PC-9 (cell line): ENCODE measurements at regions not wholly inside any gene's neighbourhood (a gene's known extent, or its start where the extent isn't known, plus 50 kb on each side); places are given as distances from the start of the nearest gene placed in this dataset.

Experiments used
- BruUV-seq: library from RNA; stranded (reverse); fragments of 400-500 nt; replicated peaks from 2 replicates; lab custom pipeline; 2021; lab: Mats Ljungman, UMichigan
- CTCF ChIA-PET: fragments of 300-600 bp; sonication (Branson Sonifier 250); formaldehyde crosslinking; loops from one replicate; lab custom pipeline; 2022; ENCODE audit warnings: antibody characterized with exemption; lab: Charles Lee
- POLR2A ChIA-PET: fragments of 300-600 bp; sonication (Branson Sonifier 250); formaldehyde crosslinking; loops from one replicate; lab custom pipeline; 2022; ENCODE audit warnings: antibody characterized with exemption; ENCODE audit not compliant: unreplicated experiment; lab: Charles Lee
- DNase-seq, 2 experiments: peaks; one replicate each; pipeline versions ENCODE4 v3.0.0 to v3.0.0-alpha.2; 2015 to 2022; ENCODE audit warnings: mixed read lengths in 1 of 2
- H2AFZ ChIP-seq: fragments of 200-600 bp; sonication (generic); 2 replicates; pipeline ENCODE4 v1.8.1; 2017; ENCODE audit warnings: antibody characterized with exemption
- H3F3A ChIP-seq: fragments of 200-600 bp; sonication (generic); 2 replicates; pipeline ENCODE4 v1.8.1; 2017; ENCODE audit warnings: antibody characterized with exemption, mild to moderate bottlenecking, low read depth; ENCODE audit not compliant: insufficient read depth
- H3K27ac ChIP-seq: fragments of 200-600 bp; sonication (generic); 2 replicates; pipeline ENCODE4 v1.6.1; 2016; ENCODE audit warnings: mixed run types
- H3K27me3 ChIP-seq: fragments of 200-600 bp; sonication (generic); 2 replicates; pipeline ENCODE4 v1.6.1; 2016; ENCODE audit warnings: low read depth, mixed run types; ENCODE audit not compliant: insufficient read depth
- H3K36me3 ChIP-seq: fragments of 200-600 bp; sonication (generic); 2 replicates; pipeline ENCODE4 v1.6.1; 2016; ENCODE audit warnings: low read depth, mixed run types
- H3K4me1 ChIP-seq: fragments of 200-600 bp; sonication (generic); replicated peaks from 2 replicates; pipeline ENCODE4 v1.6.1; 2016; ENCODE audit warnings: mixed run types; ENCODE audit not compliant: insufficient read depth
- H3K4me2 ChIP-seq: fragments of 200-600 bp; sonication (generic); 2 replicates; pipeline ENCODE4 v1.6.1; 2017; ENCODE audit warnings: mixed run types
- H3K4me3 ChIP-seq: fragments of 200-600 bp; sonication (generic); 2 replicates; pipeline ENCODE4 v1.6.1; 2016; ENCODE audit warnings: mixed run types
- H3K79me2 ChIP-seq: fragments of 200-600 bp; sonication (generic); 2 replicates; pipeline ENCODE4 v1.6.1; 2017; ENCODE audit warnings: low read depth, mixed run types
- H3K9me2 ChIP-seq: fragments of 200-600 bp; sonication (generic); 2 replicates; pipeline ENCODE4 v1.8.1; 2017; ENCODE audit warnings: mild to moderate bottlenecking; ENCODE audit not compliant: insufficient read depth
- H3K9me3 ChIP-seq: fragments of 200-600 bp; sonication (generic); 2 replicates; pipeline ENCODE4 v1.8.1; 2016; ENCODE audit warnings: low read depth; ENCODE audit not compliant: insufficient read depth
- H4K20me1 ChIP-seq: fragments of 200-600 bp; sonication (generic); 2 replicates; pipeline ENCODE4 v1.8.1; 2017; ENCODE audit not compliant: insufficient read depth
- CTCF ChIP-seq: fragments of 200-600 bp; sonication (generic); conservative IDR thresholded peaks from 2 replicates; pipeline ENCODE4 v1.6.1; 2017; ENCODE audit warnings: mixed run types, antibody characterized with exemption, mild to moderate bottlenecking, moderate library complexity
- EZH2 ChIP-seq: fragments of 200-600 bp; sonication (generic); IDR thresholded peaks from 2 replicates; pipeline ENCODE4 v1.8.0; 2017; ENCODE audit warnings: antibody characterized with exemption, low read depth
- intact Hi-C: fragments of 100-400 bp; cut with micrococcal nuclease; formaldehyde crosslinking; loops from one replicate; pipeline ENCODE4 v1.10.0; 2022; ENCODE audit not compliant: unreplicated experiment

GRCh38 chr12:97940629-97941028, 478.0 kb downstream of the RMST start:
- no peak for TF ChIP-seq CTCF
- TF ChIP-seq EZH2, result no peak
- H3K27me3 ChIP-seq, result no peaks in the 10 kb centered on the region
- H3K4me1 ChIP-seq, result no peaks in the 10 kb centered on the region
- H2AFZ ChIP-seq, result no peak overlapping the region
- ChIA-PET CTCF (no interaction called here), POLR2A (no interaction called here)
- no peaks in the 10 kb centered on the region for H3K36me3 ChIP-seq
- H3F3A ChIP-seq, result no peaks in the 10 kb centered on the region
- intact Hi-C loops, result no loop called here
- no peaks in the 10 kb centered on the region for H3K9me3 ChIP-seq
- no peak overlapping the region for H3K27ac ChIP-seq
- no TSS peak for BruUV-seq
- no peak for DNase-seq
- no peaks in the 10 kb centered on the region for H3K9me2 ChIP-seq
- H3K79me2 ChIP-seq, result no peaks in the 10 kb centered on the region
- H3K4me2 ChIP-seq, result no peak overlapping the region
- H4K20me1 ChIP-seq, result no peaks in the 10 kb centered on the region
- no peak overlapping the region for H3K4me3 ChIP-seq

GRCh38 chr12:97941686-97942354, 479.2 kb downstream of the RMST start:
- DNase-seq, result no peak
- Histone ChIP-seq H3F3A (no peaks in the 10 kb centered on the region), H3K9me2 (no peaks in the 10 kb centered on the region), H3K36me3 (no peaks in the 10 kb centered on the region), H2AFZ (no peak overlapping the region), H4K20me1 (no peaks in the 10 kb centered on the region), H3K27me3 (no peaks in the 10 kb centered on the region), H3K79me2 (no peaks in the 10 kb centered on the region), H3K4me1 (no peaks in the 10 kb centered on the region), H3K4me3 (no peak overlapping the region), H3K27ac (no peak overlapping the region), H3K9me3 (no peaks in the 10 kb centered on the region), H3K4me2 (no peak overlapping the region)
- TF ChIP-seq EZH2 (no peak), CTCF (no peak)
- ChIA-PET POLR2A (no interaction called here), CTCF (no interaction called here)
- intact Hi-C loops, result no loop called here
- BruUV-seq, result no TSS peak

- no peaks in the 10 kb centered on the region for H3K9me3 ChIP-seq
- H3F3A ChIP-seq, result no peaks in the 10 kb centered on the region
- no peaks in the 10 kb centered on the region for H3K36me3 ChIP-seq
- no peak overlapping the region for H3K4me3 ChIP-seq
- no peak overlapping the region for H3K27ac ChIP-seq
- no peaks in the 10 kb centered on the region for H3K9me2 ChIP-seq
- no peaks in the 10 kb centered on the region for H3K27me3 ChIP-seq
- intact Hi-C loops, result no loop called here
- no peak for TF ChIP-seq EZH2
- no peak for TF ChIP-seq CTCF
- DNase-seq, result no peak
- ChIA-PET CTCF (no interaction called here), POLR2A (no interaction called here)
- no TSS peak for BruUV-seq
- no peak overlapping the region for H2AFZ ChIP-seq
- no peaks in the 10 kb centered on the region for H4K20me1 ChIP-seq
- H3K79me2 ChIP-seq, result no peaks in the 10 kb centered on the region
- no peak overlapping the region for H3K4me2 ChIP-seq
- H3K4me1 ChIP-seq, result no peaks in the 10 kb centered on the region
Observed at GRCh38 chr12:97943359-97943758, 480.8 kb downstream of the RMST start.
